ENCODE measurements at regions not wholly inside any gene's neighbourhood (a gene's known extent, or its start where the extent isn't known, plus 50 kb on each side); places are given as distances from the start of the nearest gene placed in this dataset.

DNA sequence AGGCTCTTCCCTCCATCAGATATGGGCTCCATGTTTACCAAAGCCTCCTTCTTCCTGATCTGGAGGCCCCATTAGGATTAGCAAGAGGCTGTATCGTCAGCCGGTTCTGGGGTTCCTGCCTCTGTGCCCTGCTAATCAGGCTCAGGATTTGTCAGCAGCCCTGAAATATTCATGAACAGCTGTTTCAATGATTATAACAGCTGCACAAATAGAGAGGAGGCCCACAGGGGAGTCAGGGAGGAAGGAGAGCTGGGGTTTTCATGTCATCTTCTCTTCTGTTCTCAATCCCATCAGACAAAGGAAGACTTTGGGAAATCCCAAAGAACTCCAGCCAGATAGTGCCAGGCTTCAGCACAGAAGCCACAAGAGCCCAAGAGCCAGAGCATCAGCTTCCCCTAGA, 72.3 kb upstream of the MMP2 start:
- Histone ChIP-seq H3K4me1 (ENCODE audit: insufficient read depth, low read length, poor library complexity, severe bottlenecking) (no peaks in the 10 kb centered on the region), H3K9me2 (ENCODE audit: insufficient read depth, low read length) (no peaks in the 10 kb centered on the region), H4K20me1 (ENCODE audit: insufficient read depth, low read length) (no peaks in the 10 kb centered on the region), H3K27ac (ENCODE audit: low read depth, low read length, poor library complexity, severe bottlenecking) (no peak overlapping the region), H3K79me2 (ENCODE audit: insufficient read depth, low read depth, low read length) (no peaks in the 10 kb centered on the region), H2AFZ (ENCODE audit: low read length) (no peak overlapping the region), H3K9me3 (ENCODE audit: low read length) (no peaks in the 10 kb centered on the region), H3K4me3 (ENCODE audit: low read depth, low read length, poor library complexity, severe bottlenecking) (no peak overlapping the region), H3K4me2 (ENCODE audit: low read length) (no peak overlapping the region), H3K36me3 (ENCODE audit: insufficient read depth, low read length) (no peaks in the 10 kb centered on the region)
- TF ChIP-seq, protein P1, sequence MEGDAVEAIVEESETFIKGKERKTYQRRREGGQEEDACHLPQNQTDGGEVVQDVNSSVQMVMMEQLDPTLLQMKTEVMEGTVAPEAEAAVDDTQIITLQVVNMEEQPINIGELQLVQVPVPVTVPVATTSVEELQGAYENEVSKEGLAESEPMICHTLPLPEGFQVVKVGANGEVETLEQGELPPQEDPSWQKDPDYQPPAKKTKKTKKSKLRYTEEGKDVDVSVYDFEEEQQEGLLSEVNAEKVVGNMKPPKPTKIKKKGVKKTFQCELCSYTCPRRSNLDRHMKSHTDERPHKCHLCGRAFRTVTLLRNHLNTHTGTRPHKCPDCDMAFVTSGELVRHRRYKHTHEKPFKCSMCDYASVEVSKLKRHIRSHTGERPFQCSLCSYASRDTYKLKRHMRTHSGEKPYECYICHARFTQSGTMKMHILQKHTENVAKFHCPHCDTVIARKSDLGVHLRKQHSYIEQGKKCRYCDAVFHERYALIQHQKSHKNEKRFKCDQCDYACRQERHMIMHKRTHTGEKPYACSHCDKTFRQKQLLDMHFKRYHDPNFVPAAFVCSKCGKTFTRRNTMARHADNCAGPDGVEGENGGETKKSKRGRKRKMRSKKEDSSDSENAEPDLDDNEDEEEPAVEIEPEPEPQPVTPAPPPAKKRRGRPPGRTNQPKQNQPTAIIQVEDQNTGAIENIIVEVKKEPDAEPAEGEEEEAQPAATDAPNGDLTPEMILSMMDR (conservative IDR thresholded peaks at IDR 0.05; ENCODE audit: low read length), result no peak
- no peak for TF ChIP-seq EZH2phosphoT487 (IDR thresholded peaks at IDR 0.05; ENCODE audit: borderline replicate concordance, low read depth, low read length)
- no peak for DNase-seq (ENCODE audit: low spot score)
- CTCF ChIA-PET (ENCODE audit: unreplicated experiment), result no interaction called here
- no TSS peak for BruUV-seq (replicated peaks)
- POLR2A ChIA-PET, result no interaction called here
- intact Hi-C loops (cut with micrococcal nuclease; ENCODE audit: unreplicated experiment), result no loop called here

DNA sequence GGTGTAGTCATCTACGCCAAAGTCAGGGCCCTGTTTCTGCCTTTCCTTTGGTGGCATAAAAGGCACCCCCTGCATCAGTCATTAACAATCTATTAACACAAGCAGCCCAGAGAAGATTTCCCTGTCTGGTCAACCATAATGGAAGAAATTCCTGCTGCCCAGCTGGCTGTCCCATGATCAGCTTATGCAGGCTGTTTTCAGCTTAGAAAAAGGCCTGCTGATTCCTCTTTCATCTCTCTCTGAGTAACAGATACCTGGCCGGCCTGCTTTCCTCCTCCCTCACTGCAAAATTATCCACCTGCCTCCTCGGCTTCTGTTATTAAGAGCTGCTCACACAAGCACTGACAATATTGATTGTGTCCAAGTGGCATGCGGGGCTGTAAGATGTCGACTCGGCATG, 70.3 kb upstream of the MMP2 start:
- no peak for DNase-seq (ENCODE audit: low spot score)
- Histone ChIP-seq H3K9me3 (ENCODE audit: low read length) (no peaks in the 10 kb centered on the region), H3K4me3 (ENCODE audit: low read depth, low read length, poor library complexity, severe bottlenecking) (no peak overlapping the region), H3K4me2 (ENCODE audit: low read length) (no peak overlapping the region), H3K4me1 (ENCODE audit: insufficient read depth, low read length, poor library complexity, severe bottlenecking) (no peaks in the 10 kb centered on the region), H3K9me2 (ENCODE audit: insufficient read depth, low read length) (no peaks in the 10 kb centered on the region), H3K27ac (ENCODE audit: low read depth, low read length, poor library complexity, severe bottlenecking) (no peak overlapping the region), H2AFZ (ENCODE audit: low read length) (no peak overlapping the region), H3K79me2 (ENCODE audit: insufficient read depth, low read depth, low read length) (no peaks in the 10 kb centered on the region), H3K36me3 (ENCODE audit: insufficient read depth, low read length) (no peaks in the 10 kb centered on the region), H4K20me1 (ENCODE audit: insufficient read depth, low read length) (no peaks in the 10 kb centered on the region)
- intact Hi-C loops (cut with micrococcal nuclease; ENCODE audit: unreplicated experiment), result no loop called here
- TF ChIP-seq, protein P1 (conservative IDR thresholded peaks at IDR 0.05; ENCODE audit: low read length), result no peak
- TF ChIP-seq EZH2phosphoT487 (IDR thresholded peaks at IDR 0.05; ENCODE audit: borderline replicate concordance, low read depth, low read length), result no peak
- ChIA-PET POLR2A (no interaction called here), CTCF (ENCODE audit: unreplicated experiment) (no interaction called here)
- no TSS peak for BruUV-seq (replicated peaks)

DNA sequence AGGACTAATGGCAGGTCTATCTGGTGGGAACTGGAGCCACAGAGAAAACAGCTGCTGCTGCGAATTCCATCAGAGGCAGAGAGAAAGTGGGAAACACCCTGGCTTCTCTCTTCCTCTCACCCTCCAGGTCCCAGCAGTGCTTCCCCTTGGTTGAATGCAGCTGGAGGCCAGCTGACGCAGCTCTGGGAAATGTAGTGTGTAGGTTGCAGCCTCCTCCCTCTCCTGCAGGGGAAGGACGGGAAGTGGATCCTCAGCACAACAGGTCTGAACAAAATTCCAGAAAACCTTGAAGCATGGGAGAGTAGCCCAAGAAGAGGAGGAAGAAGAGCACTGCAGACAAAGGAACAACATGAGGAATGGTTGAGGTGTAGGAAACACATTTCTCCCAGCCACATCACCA, 67.8 kb upstream of the MMP2 start:
- Histone ChIP-seq H3K9me2 (ENCODE audit: insufficient read depth, low read length) (no peaks in the 10 kb centered on the region), H3K9me3 (ENCODE audit: low read length) (no peaks in the 10 kb centered on the region), H3K4me2 (ENCODE audit: low read length) (no peak overlapping the region), H3K4me3 (ENCODE audit: low read depth, low read length, poor library complexity, severe bottlenecking) (no peak overlapping the region), H3K27ac (ENCODE audit: low read depth, low read length, poor library complexity, severe bottlenecking) (no peak overlapping the region), H3K79me2 (ENCODE audit: insufficient read depth, low read depth, low read length) (no peaks in the 10 kb centered on the region), H4K20me1 (ENCODE audit: insufficient read depth, low read length) (no peaks in the 10 kb centered on the region), H3K4me1 (ENCODE audit: insufficient read depth, low read length, poor library complexity, severe bottlenecking) (no peaks in the 10 kb centered on the region), H2AFZ (ENCODE audit: low read length) (no peak overlapping the region), H3K36me3 (ENCODE audit: insufficient read depth, low read length) (no peaks in the 10 kb centered on the region)
- no peak for TF ChIP-seq EZH2phosphoT487 (IDR thresholded peaks at IDR 0.05; ENCODE audit: borderline replicate concordance, low read depth, low read length)
- TF ChIP-seq, protein P1 (conservative IDR thresholded peaks at IDR 0.05; ENCODE audit: low read length), result no peak
- intact Hi-C loops (cut with micrococcal nuclease; ENCODE audit: unreplicated experiment), result no loop called here
- DNase-seq (ENCODE audit: low spot score), result no peak
- CTCF ChIA-PET (ENCODE audit: unreplicated experiment), result interaction anchor here (0.6 kb wide), 1 partner anchor 14 kb away, joined by 3 read pairs; no protein-coding TSS in a partner anchor
- no TSS peak for BruUV-seq (replicated peaks)
- POLR2A ChIA-PET, result no interaction called here
